ENCODE measurements at regions not wholly inside any gene's neighbourhood (a gene's known extent, or its start where the extent isn't known, plus 50 kb on each side); places are given as distances from the start of the nearest gene placed in this dataset.

GRCh38 chr13:90510319-90510718 is 837.2 kb upstream of the MIR17HG start:
- no peak for TF ChIP-seq CTCF (IDR thresholded peaks at IDR 0.05; ENCODE audit: low read depth, low read length)
- TF ChIP-seq EZH2phosphoT487 (IDR thresholded peaks at IDR 0.05; ENCODE audit: low read depth) = no peak

Data from OCI-LY3 (cell line).